DOHH2 (cell line): ENCODE measurements at regions not wholly inside any gene's neighbourhood (a gene's known extent, or its start where the extent isn't known, plus 50 kb on each side); places are given as distances from the start of the nearest gene placed in this dataset.

ENCODE experiments used
- EZH2phosphoT487 ChIP-seq: fragments of 200-600 bp; sonication (generic); IDR thresholded peaks from 2 replicates; pipeline ENCODE4 v1.6.1; 2017; ENCODE audit warnings: borderline replicate concordance, mild to moderate bottlenecking, antibody characterized with exemption, low read length, moderate library complexity, mixed read lengths
- TF ChIP-seq, protein P1 (sequence below): fragments of 200-600 bp; sonication (generic); IDR thresholded peaks from one replicate; pipeline ENCODE4 v1.5.1; 2014; ENCODE audit warnings: antibody characterized with exemption, mild to moderate bottlenecking, low read depth, low read length; ENCODE audit not compliant: poor library complexity, severe bottlenecking

- TF ChIP-seq, protein P1, sequence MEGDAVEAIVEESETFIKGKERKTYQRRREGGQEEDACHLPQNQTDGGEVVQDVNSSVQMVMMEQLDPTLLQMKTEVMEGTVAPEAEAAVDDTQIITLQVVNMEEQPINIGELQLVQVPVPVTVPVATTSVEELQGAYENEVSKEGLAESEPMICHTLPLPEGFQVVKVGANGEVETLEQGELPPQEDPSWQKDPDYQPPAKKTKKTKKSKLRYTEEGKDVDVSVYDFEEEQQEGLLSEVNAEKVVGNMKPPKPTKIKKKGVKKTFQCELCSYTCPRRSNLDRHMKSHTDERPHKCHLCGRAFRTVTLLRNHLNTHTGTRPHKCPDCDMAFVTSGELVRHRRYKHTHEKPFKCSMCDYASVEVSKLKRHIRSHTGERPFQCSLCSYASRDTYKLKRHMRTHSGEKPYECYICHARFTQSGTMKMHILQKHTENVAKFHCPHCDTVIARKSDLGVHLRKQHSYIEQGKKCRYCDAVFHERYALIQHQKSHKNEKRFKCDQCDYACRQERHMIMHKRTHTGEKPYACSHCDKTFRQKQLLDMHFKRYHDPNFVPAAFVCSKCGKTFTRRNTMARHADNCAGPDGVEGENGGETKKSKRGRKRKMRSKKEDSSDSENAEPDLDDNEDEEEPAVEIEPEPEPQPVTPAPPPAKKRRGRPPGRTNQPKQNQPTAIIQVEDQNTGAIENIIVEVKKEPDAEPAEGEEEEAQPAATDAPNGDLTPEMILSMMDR: no peak
- no peak for TF ChIP-seq EZH2phosphoT487
Measured at GRCh38 chr18:2201036-2201600, 370.2 kb downstream of the METTL4 start.
